GM18907 (cell line): ENCODE measurements at regions not wholly inside any gene's neighbourhood (a gene's known extent, or its start where the extent isn't known, plus 50 kb on each side); places are given as distances from the start of the nearest gene placed in this dataset.
"Not testable (repeated sequence)": the region's sequence is repeated elsewhere in the genome, so short reads cannot be mapped to it uniquely, and the experiment has no call there.

Experiments
- ATAC-seq: cut with Tn5 transposase; IDR thresholded peaks from one replicate; pipeline ENCODE4 v1.9.1; 2021; ENCODE audit warnings: mild to moderate bottlenecking, moderate library complexity; ENCODE audit not compliant: unreplicated experiment

- ATAC-seq: no peak
Measured at GRCh38 chr6:82506526-82506925, 142.9 kb downstream of the TPBG start.

- ATAC-seq: no peak
Measured at GRCh38 chr6:82507112-82507511, 143.5 kb downstream of the TPBG start.

GRCh38 chr6:82511546-82511945 is 147.9 kb downstream of the TPBG start:
- no peak for ATAC-seq

GRCh38 chr6:82517896-82518295 is 154.3 kb downstream of the TPBG start:
- ATAC-seq: not testable (repeated sequence)

- no peak for ATAC-seq
Measured at GRCh38 chr6:82521369-82521768, 157.8 kb downstream of the TPBG start.

- ATAC-seq: no peak
Measured at GRCh38 chr6:82521861-82522260, 158.2 kb downstream of the TPBG start.

- no peak for ATAC-seq
Measured at GRCh38 chr6:82524031-82524430, 160.4 kb downstream of the TPBG start.

- no peak for ATAC-seq
Measured at GRCh38 chr6:82525775-82526495, 162.3 kb downstream of the TPBG start.

GRCh38 chr6:82529960-82530460 is 166.4 kb downstream of the TPBG start:
- ATAC-seq: not testable (repeated sequence)

- ATAC-seq: no peak
Measured at GRCh38 chr6:82534876-82535275, 171.3 kb downstream of the TPBG start.

- ATAC-seq: not testable (repeated sequence)
Measured at GRCh38 chr6:82549480-82549879, 185.9 kb downstream of the TPBG start.

GRCh38 chr6:82551311-82551710 is 187.7 kb downstream of the TPBG start:
- ATAC-seq: not testable (repeated sequence)

GRCh38 chr6:82551831-82552230 is 188.2 kb downstream of the TPBG start:
- no peak for ATAC-seq

GRCh38 chr6:82553863-82554531 is 190.4 kb downstream of the TPBG start:
- ATAC-seq: no peak

- ATAC-seq: no peak
Measured at GRCh38 chr6:82554666-82555065, 191.0 kb downstream of the TPBG start.

GRCh38 chr6:82555801-82556200 is 192.2 kb downstream of the TPBG start:
- no peak for ATAC-seq

- ATAC-seq: not testable (repeated sequence)
Measured at GRCh38 chr6:82558531-82558930, 194.9 kb downstream of the TPBG start.

- ATAC-seq: no peak
Measured at GRCh38 chr6:82567621-82568020, 204.0 kb downstream of the TPBG start.

GRCh38 chr6:82568290-82568993 is 204.8 kb downstream of the TPBG start:
- ATAC-seq: peak; percentile 100

- ATAC-seq: no peak
Measured at GRCh38 chr6:82569022-82569421, 205.4 kb downstream of the TPBG start.

- no peak for ATAC-seq
Measured at GRCh38 chr6:82570083-82570482, 206.5 kb downstream of the TPBG start.

- no peak for ATAC-seq
Measured at GRCh38 chr6:82571455-82571854, 207.8 kb downstream of the TPBG start.
